GM12865 (cell line): ENCODE measurements at regions not wholly inside any gene's neighbourhood (a gene's known extent, or its start where the extent isn't known, plus 50 kb on each side); places are given as distances from the start of the nearest gene placed in this dataset.

Source experiments
- DNase-seq: peaks from one replicate; pipeline ENCODE4 v3.0.0; 2010; ENCODE audit warnings: low read depth
- H3K4me3 ChIP-seq: 2 replicates; pipeline ENCODE4 v1.5.1; 2011; ENCODE audit warnings: mild to moderate bottlenecking, low read depth, low read length, control low read depth
- TF ChIP-seq, protein P1 (sequence below): IDR thresholded peaks from 2 replicates; pipeline ENCODE4 v1.5.1; 2011; ENCODE audit warnings: low read length, control low read depth, low read depth, inconsistent platforms; ENCODE audit not compliant: insufficient read depth; ENCODE audit errors: missing control alignments

DNA sequence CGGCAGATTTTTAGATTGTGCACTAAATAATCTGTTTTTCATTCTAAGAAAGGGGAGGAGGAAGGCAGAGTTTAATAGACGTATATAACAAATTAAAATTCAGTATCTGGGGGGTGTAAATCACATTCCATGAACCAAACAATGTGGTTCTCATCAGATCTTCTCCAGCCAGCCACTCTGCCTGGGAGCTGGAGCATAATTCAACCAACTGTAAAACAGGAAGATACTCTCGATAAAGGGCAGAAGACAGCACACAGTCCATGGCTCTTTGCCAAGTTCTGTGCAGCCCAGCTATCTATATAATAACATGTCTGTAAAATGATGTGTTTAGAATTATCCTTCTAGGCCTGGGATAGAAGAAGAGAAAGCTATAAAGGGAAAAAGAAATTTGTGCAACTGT, 289.9 kb upstream of the ZFP64 start:
- no peak for DNase-seq
- no peak overlapping the region for H3K4me3 ChIP-seq
- TF ChIP-seq, protein P1, sequence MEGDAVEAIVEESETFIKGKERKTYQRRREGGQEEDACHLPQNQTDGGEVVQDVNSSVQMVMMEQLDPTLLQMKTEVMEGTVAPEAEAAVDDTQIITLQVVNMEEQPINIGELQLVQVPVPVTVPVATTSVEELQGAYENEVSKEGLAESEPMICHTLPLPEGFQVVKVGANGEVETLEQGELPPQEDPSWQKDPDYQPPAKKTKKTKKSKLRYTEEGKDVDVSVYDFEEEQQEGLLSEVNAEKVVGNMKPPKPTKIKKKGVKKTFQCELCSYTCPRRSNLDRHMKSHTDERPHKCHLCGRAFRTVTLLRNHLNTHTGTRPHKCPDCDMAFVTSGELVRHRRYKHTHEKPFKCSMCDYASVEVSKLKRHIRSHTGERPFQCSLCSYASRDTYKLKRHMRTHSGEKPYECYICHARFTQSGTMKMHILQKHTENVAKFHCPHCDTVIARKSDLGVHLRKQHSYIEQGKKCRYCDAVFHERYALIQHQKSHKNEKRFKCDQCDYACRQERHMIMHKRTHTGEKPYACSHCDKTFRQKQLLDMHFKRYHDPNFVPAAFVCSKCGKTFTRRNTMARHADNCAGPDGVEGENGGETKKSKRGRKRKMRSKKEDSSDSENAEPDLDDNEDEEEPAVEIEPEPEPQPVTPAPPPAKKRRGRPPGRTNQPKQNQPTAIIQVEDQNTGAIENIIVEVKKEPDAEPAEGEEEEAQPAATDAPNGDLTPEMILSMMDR = no peak

DNA sequence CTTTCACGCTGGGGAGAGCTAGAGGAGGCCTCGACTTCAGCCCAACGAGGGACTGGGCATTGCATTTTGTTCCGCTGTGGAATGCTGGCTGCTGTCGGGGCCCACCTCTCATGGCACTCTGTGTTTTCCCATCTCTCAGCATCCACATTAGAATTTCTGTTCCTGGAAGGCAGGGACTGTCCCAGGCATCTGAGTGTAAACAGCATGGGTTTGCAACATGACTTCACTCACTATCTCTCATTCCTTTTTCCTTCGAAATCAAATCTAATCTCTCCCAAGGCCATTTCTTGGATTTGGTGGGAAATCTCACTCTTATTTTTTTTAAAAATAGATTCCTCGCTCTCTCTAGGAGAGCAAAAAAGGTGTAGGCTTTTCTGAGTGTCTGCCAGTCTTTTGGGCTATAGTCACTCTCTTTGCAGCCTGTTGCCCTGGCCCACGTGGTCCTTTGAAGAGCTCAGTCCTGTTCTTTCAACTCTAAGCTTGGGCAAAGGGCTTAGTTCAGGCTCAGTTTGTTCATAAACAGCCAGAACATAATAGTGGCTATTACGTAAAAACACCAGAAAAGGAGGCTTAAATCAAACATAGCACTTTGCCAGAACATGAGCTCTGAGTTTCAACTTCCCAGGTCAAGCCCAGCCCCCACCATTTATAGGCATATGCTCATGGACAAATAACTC, 284.6 kb upstream of the ZFP64 start:
- no peak for DNase-seq
- TF ChIP-seq, protein P1 = no peak
- no peak overlapping the region for H3K4me3 ChIP-seq

DNA sequence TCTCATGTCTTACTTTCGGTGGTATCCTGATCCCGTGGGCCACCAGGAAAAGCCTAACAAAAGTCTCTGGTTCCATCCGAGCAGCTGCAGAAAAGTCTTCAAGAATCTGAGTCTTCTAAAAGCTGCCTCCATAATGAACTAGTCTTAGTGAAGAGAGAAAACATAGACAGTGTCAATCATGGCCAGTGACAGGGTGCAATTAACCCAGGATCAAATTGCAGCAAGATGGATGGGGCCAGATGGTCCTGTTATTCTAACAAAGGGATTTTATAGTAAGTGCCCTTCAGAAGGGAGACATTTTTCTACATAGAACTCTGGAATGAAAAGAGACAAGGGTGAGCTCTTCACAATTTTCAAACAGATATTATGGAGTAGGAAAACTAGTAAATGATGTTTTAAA, 281.6 kb upstream of the ZFP64 start:
- H3K4me3 ChIP-seq = no peak overlapping the region
- no peak for DNase-seq
- TF ChIP-seq, protein P1 = no peak

DNA sequence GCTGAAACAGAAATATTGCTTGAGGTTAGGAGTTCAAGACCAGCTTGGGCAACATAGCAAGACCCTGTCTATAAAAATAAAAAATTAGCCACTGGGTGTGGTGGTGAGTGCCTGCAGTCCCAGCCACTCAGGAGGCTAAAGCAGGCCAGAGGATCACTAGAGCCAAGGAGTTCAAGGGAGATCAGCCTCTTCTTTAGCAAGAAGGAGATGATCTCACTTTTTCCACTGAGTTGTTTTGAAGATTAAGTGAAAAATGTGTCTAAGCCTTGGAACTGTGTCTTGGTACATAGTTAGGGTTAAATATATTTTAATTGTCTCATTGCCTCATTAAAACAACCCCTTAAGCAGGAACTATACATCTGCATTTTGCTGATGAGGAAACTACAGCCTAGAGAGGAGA, 279.0 kb upstream of the ZFP64 start:
- TF ChIP-seq, protein P1 = no peak
- no peak overlapping the region for H3K4me3 ChIP-seq
- no peak for DNase-seq

DNA sequence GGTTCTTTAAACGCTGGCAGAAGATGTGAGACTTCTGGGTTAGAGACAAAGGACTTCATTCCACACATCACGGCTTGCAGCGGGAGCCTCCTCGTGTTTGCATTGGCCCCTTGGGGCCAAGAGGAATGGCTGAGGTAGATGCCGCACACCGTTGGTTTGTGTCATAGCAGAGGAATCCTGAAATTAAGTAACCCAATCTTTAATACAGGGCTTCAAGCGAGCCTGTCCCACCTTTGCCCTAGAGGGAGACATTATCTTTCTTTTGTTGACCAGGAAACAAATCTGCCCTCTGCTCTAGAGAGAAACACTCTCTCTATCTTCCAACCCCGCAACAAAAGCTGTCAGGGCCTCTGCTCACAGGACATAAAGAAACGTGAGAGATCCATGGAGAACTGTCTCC, 277.5 kb upstream of the ZFP64 start:
- DNase-seq = no peak
- TF ChIP-seq, protein P1 = no peak
- H3K4me3 ChIP-seq = no peak overlapping the region

DNA sequence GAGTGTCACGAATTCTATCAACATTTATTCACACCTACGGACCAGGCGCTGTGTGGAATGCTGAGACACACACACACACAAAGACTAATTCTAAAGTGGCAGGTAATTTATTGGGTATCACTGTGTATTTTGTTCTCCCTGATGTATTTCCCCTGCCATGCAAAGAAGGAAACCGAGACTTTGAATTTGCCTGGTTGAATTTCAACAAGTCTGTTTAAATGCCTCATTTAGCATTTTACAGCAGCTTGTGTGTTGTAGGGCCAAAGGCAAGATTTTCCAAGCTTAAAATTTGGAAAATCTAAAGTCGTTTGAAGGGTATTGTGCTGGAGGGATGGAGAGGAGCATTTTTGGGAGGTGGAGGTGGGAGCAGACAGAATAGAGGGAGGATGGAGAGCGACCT, 274.4 kb upstream of the ZFP64 start:
- TF ChIP-seq, protein P1 = no peak
- DNase-seq = no peak
- H3K4me3 ChIP-seq = no peak overlapping the region

DNA sequence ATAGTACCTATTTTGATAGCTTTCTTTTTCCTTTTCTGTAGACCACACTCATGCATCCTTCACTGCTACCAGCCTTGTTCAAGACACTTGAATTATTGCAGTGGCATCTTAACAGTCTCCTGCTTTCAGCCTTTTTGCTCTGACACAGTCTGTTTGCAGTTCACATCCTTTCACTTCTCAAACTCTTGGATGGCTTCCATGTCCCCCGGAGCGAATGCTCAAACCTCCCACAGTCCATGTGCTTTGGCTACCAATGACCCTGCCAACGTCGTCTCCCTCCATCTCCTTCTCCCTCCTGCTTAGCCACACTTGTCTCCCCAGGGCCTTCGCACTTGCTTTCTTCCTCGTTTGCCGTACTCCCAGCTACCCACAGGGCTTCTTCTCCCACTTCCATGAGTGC, 270.0 kb upstream of the ZFP64 start:
- DNase-seq = no peak
- TF ChIP-seq, protein P1 = no peak
- H3K4me3 ChIP-seq = no peak overlapping the region
